HepG2 (cell line): ENCODE measurements at regions not wholly inside any gene's neighbourhood (a gene's known extent, or its start where the extent isn't known, plus 50 kb on each side); places are given as distances from the start of the nearest gene placed in this dataset.

Experiments
- ARNT2 ChIP-seq: sonication (generic); formaldehyde crosslinking; IDR thresholded peaks from 2 replicates; pipeline ENCODE4 v1.8.0; 2022; ENCODE audit warnings: mild to moderate bottlenecking, low read depth, missing genetic modification reagents, moderate library complexity
- KDM2A ChIP-seq: sonication (generic); formaldehyde crosslinking; IDR thresholded peaks from 2 replicates; pipeline ENCODE4 v1.4.0; 2020; ENCODE audit warnings: low read depth, missing genetic modification reagents, borderline replicate concordance
- KLF13 ChIP-seq: sonication (generic); formaldehyde crosslinking; IDR thresholded peaks from 2 replicates; pipeline ENCODE4 v1.4.0; 2020; ENCODE audit warnings: mild to moderate bottlenecking, missing genetic modification reagents
- RARA ChIP-seq: IDR thresholded peaks from 2 replicates; pipeline ENCODE4 v1.6.1; 2016; ENCODE audit warnings: missing genetic modification reagents, missing compliant biosample characterization
- RNF219 ChIP-seq: sonication (generic); formaldehyde crosslinking; IDR thresholded peaks from 2 replicates; pipeline ENCODE4 v1.5.0; 2020; ENCODE audit warnings: mild to moderate bottlenecking, missing genetic modification reagents
- YEATS2 ChIP-seq: sonication (generic); formaldehyde crosslinking; IDR thresholded peaks from 2 replicates; pipeline ENCODE4 v1.4.0; 2020; ENCODE audit warnings: missing genetic modification reagents, borderline replicate concordance
- ZBTB40 ChIP-seq, 2 experiments: fragments of 450-650 bp in 1 of 2; sonication (generic) in 1 of 2; formaldehyde crosslinking in 1 of 2; IDR thresholded peaks; 2 replicates each; pipeline versions ENCODE4 v1.6.1 to v1.8.0; 2016 to 2022; ENCODE audit warnings: antibody characterized with exemption in 1 of 2, mild to moderate bottlenecking in 1 of 2, missing genetic modification reagents in 1 of 2
- ZC3H13 ChIP-seq: sonication (generic); formaldehyde crosslinking; IDR thresholded peaks from 2 replicates; pipeline ENCODE4 v1.8.1; 2023; ENCODE audit warnings: mild to moderate bottlenecking, missing genetic modification reagents, moderate library complexity
- ZNF282 ChIP-seq: fragments of 450-650 bp; IDR thresholded peaks from 2 replicates; pipeline ENCODE4 v1.6.1; 2018; ENCODE audit not compliant: partially characterized antibody
- ZNF781 ChIP-seq: sonication (generic); formaldehyde crosslinking; IDR thresholded peaks from 2 replicates; pipeline ENCODE4 v1.5.1; 2020; ENCODE audit warnings: borderline replicate concordance, mild to moderate bottlenecking, missing genetic modification reagents; ENCODE audit errors: not compliant biosample characterization
- TF ChIP-seq, protein P1 (sequence below): sonication (generic); formaldehyde crosslinking; IDR thresholded peaks from 2 replicates; pipeline ENCODE4 v1.4.0; 2020; ENCODE audit warnings: missing genetic modification reagents

- TF ChIP-seq ZBTB40 (IDR thresholded peaks at IDR 0.05) (no peak), ZBTB40 (CRISPR knock-in tag; IDR thresholded peaks at IDR 0.05) (peak; percentile 89), RNF219 (CRISPR knock-in tag) (peak; percentile 81; the same call in 1 of the 2 replicates), ZNF781 (CRISPR knock-in tag) (peak; percentile 84), KLF13 (CRISPR knock-in tag) (no peak; the same call in 1 of the 2 replicates), YEATS2 (peak; percentile 59; the same call in 1 of the 2 replicates), KDM2A (0 out of 2 replicates have a peak, but pooled peaks have one; percentile 18), RARA (peak; percentile 98), ZNF282 (no peak), ZC3H13 (peak; percentile 75), ARNT2 (CRISPR knock-in tag) (peak; percentile 74; the same call in 1 of the 2 replicates)
- TF ChIP-seq, protein P1, sequence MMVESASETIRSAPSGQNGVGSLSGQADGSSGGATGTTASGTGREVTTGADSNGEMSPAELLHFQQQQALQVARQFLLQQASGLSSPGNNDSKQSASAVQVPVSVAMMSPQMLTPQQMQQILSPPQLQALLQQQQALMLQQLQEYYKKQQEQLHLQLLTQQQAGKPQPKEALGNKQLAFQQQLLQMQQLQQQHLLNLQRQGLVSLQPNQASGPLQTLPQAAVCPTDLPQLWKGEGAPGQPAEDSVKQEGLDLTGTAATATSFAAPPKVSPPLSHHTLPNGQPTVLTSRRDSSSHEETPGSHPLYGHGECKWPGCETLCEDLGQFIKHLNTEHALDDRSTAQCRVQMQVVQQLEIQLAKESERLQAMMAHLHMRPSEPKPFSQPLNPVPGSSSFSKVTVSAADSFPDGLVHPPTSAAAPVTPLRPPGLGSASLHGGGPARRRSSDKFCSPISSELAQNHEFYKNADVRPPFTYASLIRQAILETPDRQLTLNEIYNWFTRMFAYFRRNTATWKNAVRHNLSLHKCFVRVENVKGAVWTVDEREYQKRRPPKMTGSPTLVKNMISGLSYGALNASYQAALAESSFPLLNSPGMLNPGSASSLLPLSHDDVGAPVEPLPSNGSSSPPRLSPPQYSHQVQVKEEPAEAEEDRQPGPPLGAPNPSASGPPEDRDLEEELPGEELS (CRISPR knock-in tag): peak; percentile 98
Observed at GRCh38 chr16:10265770-10266615, 83.8 kb upstream of the GRIN2A start (continued).
